ENCODE measurements at regions not wholly inside any gene's neighbourhood (a gene's known extent, or its start where the extent isn't known, plus 50 kb on each side); places are given as distances from the start of the nearest gene placed in this dataset.

GRCh38 chr2:204495381-204495780 is 49.9 kb upstream of the PARD3B start:
- TF ChIP-seq CTCF (IDR thresholded peaks at IDR 0.05; ENCODE audit: insufficient read depth, low read depth, low read length, missing control alignments) = no peak
- no peak for DNase-seq (ENCODE audit: low read depth)
- no peak overlapping the region for H3K4me3 ChIP-seq (ENCODE audit: low read length)

Measured in epithelial cell of esophagus (primary cell).